Neural cell (in vitro differentiated cells): ENCODE measurements at regions not wholly inside any gene's neighbourhood (a gene's known extent, or its start where the extent isn't known, plus 50 kb on each side); places are given as distances from the start of the nearest gene placed in this dataset.

Experiments used
- H2AFZ ChIP-seq: fragments of 200-600, 300-800 bp; sonication (generic), shearing (Covaris generic); 2 replicates; pipeline ENCODE4 v1.6.0; 2014; ENCODE audit warnings: low read depth, mild to moderate bottlenecking, antibody characterized with exemption, low read length, moderate library complexity
- H3F3A ChIP-seq: fragments of 200-600 bp; shearing (Covaris generic); 2 replicates; pipeline ENCODE4 v1.6.1; 2016; ENCODE audit warnings: mild to moderate bottlenecking, moderate library complexity, mixed read lengths, antibody characterized with exemption, low read length; ENCODE audit not compliant: insufficient read depth, poor library complexity, severe bottlenecking
- H3K27ac ChIP-seq: fragments of 200-600, 300-800 bp; sonication (generic), shearing (Covaris generic); 2 replicates; pipeline ENCODE4 v1.5.1; 2014; ENCODE audit warnings: mild to moderate bottlenecking, low read length, moderate library complexity
- H3K27me3 ChIP-seq: fragments of 300-800, 200-600 bp; sonication (generic), shearing (Covaris generic); 2 replicates; pipeline ENCODE4 v1.6.0; 2014; ENCODE audit warnings: mild to moderate bottlenecking, low read depth, low read length, moderate library complexity; ENCODE audit not compliant: insufficient read depth
- H3K36me3 ChIP-seq: fragments of 300-800, 200-600 bp; sonication (generic), shearing (Covaris generic); 2 replicates; pipeline ENCODE4 v1.5.1; 2014; ENCODE audit warnings: mild to moderate bottlenecking, antibody characterized with exemption, low read length, moderate library complexity; ENCODE audit not compliant: insufficient read depth
- H3K4me2 ChIP-seq: fragments of 300-800, 200-600 bp; sonication (generic), shearing (Covaris generic); 2 replicates; pipeline ENCODE4 v1.6.0; 2014; ENCODE audit warnings: mild to moderate bottlenecking, low read length
- H3K4me3 ChIP-seq: fragments of 300-800, 200-600 bp; sonication (generic), shearing (Covaris generic); 2 replicates; pipeline ENCODE4 v1.5.1; 2014; ENCODE audit warnings: mild to moderate bottlenecking, low read length, moderate library complexity
- H3K79me2 ChIP-seq: fragments of 200-600 bp; shearing (Covaris generic); replicated peaks from 2 replicates; pipeline ENCODE4 v1.6.0; 2014; ENCODE audit warnings: mild to moderate bottlenecking, low read length, moderate library complexity; ENCODE audit not compliant: insufficient read depth
- H3K9ac ChIP-seq: fragments of 300-800, 200-600 bp; sonication (generic), shearing (Covaris generic); 2 replicates; pipeline ENCODE4 v1.6.1; 2016; ENCODE audit warnings: mild to moderate bottlenecking, low read length, mixed read lengths
- H3K9me2 ChIP-seq: fragments of 200-600 bp; shearing (Covaris generic); 2 replicates; pipeline ENCODE4 v1.6.1; 2016; ENCODE audit warnings: mild to moderate bottlenecking, low read length, mixed read lengths; ENCODE audit not compliant: insufficient read depth
- H3K9me3 ChIP-seq: fragments of 200-600, 300-800 bp; sonication (generic), shearing (Covaris generic); 2 replicates; pipeline ENCODE4 v1.6.1; 2016; ENCODE audit warnings: mild to moderate bottlenecking, mixed run types, low read length, moderate library complexity, mixed read lengths
- H4K20me1 ChIP-seq: fragments of 200-600 bp; shearing (Covaris generic); 2 replicates; pipeline ENCODE4 v1.6.1; 2016; ENCODE audit warnings: mild to moderate bottlenecking, mixed run types; ENCODE audit not compliant: insufficient read depth
- EP300 ChIP-seq: fragments of 450-650 bp; conservative IDR thresholded peaks from 2 replicates; pipeline ENCODE4 v1.6.1; 2014; ENCODE audit warnings: antibody characterized with exemption, mild to moderate bottlenecking, moderate library complexity; ENCODE audit not compliant: poor library complexity, severe bottlenecking
- EZH2 ChIP-seq: fragments of 200-600, 300-800 bp; shearing (Covaris generic), sonication (generic); IDR thresholded peaks from 2 replicates; pipeline ENCODE4 v1.6.1; 2014; ENCODE audit warnings: antibody characterized with exemption, low read length, borderline replicate concordance, mild to moderate bottlenecking; ENCODE audit not compliant: insufficient read depth, poor library complexity, severe bottlenecking
- MXI1 ChIP-seq: fragments of 450-650 bp; conservative IDR thresholded peaks from 2 replicates; pipeline ENCODE4 v1.6.1; 2014; ENCODE audit warnings: antibody characterized with exemption, mild to moderate bottlenecking; ENCODE audit not compliant: poor library complexity, severe bottlenecking
- POLR2AphosphoS5 ChIP-seq: IDR thresholded peaks from 2 replicates; pipeline ENCODE4 v1.6.1; 2012
- RAD21 ChIP-seq: fragments of 450-650 bp; conservative IDR thresholded peaks from 2 replicates; pipeline ENCODE4 v1.6.1; 2014; ENCODE audit warnings: antibody characterized with exemption, mild to moderate bottlenecking, moderate library complexity
- SMC3 ChIP-seq: fragments of 450-650 bp; conservative IDR thresholded peaks from 2 replicates; pipeline ENCODE4 v1.6.1; 2014; ENCODE audit warnings: antibody characterized with exemption, mild to moderate bottlenecking, moderate library complexity; ENCODE audit not compliant: poor library complexity
- TAF1 ChIP-seq: IDR thresholded peaks from 2 replicates; pipeline ENCODE4 v1.6.1; 2012; ENCODE audit warnings: low read depth
- TF ChIP-seq, protein P1 (sequence below): fragments of 450-650 bp; IDR thresholded peaks from 2 replicates; pipeline ENCODE4 v1.5.1; 2014; ENCODE audit warnings: antibody characterized with exemption, mild to moderate bottlenecking, moderate library complexity; ENCODE audit not compliant: poor library complexity, severe bottlenecking
- TF ChIP-seq, protein P2 (sequence below): IDR thresholded peaks from 2 replicates; pipeline ENCODE4 v1.6.1; 2012; ENCODE audit warnings: borderline replicate concordance

DNA sequence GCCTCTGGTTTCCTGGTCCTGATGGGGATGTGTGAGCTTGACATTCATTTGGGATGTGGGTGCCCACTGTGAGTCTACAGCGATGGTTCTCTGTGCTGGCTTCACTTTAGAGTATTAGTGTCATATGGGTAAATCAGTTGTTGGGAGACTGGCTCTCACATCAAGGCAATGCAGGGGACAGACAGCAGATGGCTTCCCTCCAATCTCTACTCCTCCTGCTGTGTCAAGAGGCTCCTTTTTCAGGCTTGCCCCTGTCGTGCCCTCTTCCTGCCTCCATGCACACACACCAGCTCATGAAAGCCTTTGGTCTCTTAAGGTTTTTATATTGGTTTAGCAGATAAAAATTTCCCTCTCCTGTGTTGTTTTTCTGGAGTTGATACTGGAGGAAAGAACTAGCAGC lies 315.6 kb downstream of the RDH14 start:
- no peak overlapping the region for H3K27ac ChIP-seq
- H3K36me3 ChIP-seq = no peaks in the 10 kb centered on the region
- no peak overlapping the region for H3K4me3 ChIP-seq
- H3F3A ChIP-seq = no peaks in the 10 kb centered on the region
- H3K9me3 ChIP-seq = no peaks in the 10 kb centered on the region
- H3K9ac ChIP-seq = no peak overlapping the region
- H3K9me2 ChIP-seq = no peaks in the 10 kb centered on the region
- TF ChIP-seq, protein P1, sequence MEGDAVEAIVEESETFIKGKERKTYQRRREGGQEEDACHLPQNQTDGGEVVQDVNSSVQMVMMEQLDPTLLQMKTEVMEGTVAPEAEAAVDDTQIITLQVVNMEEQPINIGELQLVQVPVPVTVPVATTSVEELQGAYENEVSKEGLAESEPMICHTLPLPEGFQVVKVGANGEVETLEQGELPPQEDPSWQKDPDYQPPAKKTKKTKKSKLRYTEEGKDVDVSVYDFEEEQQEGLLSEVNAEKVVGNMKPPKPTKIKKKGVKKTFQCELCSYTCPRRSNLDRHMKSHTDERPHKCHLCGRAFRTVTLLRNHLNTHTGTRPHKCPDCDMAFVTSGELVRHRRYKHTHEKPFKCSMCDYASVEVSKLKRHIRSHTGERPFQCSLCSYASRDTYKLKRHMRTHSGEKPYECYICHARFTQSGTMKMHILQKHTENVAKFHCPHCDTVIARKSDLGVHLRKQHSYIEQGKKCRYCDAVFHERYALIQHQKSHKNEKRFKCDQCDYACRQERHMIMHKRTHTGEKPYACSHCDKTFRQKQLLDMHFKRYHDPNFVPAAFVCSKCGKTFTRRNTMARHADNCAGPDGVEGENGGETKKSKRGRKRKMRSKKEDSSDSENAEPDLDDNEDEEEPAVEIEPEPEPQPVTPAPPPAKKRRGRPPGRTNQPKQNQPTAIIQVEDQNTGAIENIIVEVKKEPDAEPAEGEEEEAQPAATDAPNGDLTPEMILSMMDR = no peak
- no peak for TF ChIP-seq EZH2
- TF ChIP-seq POLR2AphosphoS5 = no peak
- TF ChIP-seq, protein P2, sequence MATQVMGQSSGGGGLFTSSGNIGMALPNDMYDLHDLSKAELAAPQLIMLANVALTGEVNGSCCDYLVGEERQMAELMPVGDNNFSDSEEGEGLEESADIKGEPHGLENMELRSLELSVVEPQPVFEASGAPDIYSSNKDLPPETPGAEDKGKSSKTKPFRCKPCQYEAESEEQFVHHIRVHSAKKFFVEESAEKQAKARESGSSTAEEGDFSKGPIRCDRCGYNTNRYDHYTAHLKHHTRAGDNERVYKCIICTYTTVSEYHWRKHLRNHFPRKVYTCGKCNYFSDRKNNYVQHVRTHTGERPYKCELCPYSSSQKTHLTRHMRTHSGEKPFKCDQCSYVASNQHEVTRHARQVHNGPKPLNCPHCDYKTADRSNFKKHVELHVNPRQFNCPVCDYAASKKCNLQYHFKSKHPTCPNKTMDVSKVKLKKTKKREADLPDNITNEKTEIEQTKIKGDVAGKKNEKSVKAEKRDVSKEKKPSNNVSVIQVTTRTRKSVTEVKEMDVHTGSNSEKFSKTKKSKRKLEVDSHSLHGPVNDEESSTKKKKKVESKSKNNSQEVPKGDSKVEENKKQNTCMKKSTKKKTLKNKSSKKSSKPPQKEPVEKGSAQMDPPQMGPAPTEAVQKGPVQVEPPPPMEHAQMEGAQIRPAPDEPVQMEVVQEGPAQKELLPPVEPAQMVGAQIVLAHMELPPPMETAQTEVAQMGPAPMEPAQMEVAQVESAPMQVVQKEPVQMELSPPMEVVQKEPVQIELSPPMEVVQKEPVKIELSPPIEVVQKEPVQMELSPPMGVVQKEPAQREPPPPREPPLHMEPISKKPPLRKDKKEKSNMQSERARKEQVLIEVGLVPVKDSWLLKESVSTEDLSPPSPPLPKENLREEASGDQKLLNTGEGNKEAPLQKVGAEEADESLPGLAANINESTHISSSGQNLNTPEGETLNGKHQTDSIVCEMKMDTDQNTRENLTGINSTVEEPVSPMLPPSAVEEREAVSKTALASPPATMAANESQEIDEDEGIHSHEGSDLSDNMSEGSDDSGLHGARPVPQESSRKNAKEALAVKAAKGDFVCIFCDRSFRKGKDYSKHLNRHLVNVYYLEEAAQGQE = no peak
- no peak for TF ChIP-seq TAF1
- TF ChIP-seq MXI1 = no peak
- no peak for TF ChIP-seq RAD21
- peaks cover 24% of the 10 kb centered on the region for H3K27me3 ChIP-seq
- H3K4me2 ChIP-seq = no peak overlapping the region
- no peaks in the 10 kb centered on the region for H4K20me1 ChIP-seq
- no peak overlapping the region for H2AFZ ChIP-seq
- H3K79me2 ChIP-seq = no peaks in the 10 kb centered on the region

DNA sequence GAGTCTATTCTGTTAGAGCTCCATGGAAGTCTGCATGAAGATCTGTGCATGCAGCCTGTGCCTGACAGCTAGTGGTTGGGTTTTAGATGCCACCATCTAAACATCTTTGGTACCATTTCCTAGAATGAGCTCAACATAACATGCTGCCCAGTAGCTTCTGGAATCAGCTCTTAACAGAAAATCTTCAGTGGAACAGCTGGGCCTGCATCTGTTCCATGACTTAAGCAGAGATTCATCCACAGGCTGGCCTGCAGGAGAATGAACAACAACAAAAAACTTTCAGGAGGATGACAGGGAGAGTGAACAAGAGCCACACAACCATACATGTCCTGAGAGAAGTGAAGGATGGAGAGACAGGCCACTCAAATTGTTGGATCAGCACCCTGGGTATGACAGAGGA lies 316.6 kb downstream of the RDH14 start:
- no peaks in the 10 kb centered on the region for H3K9me2 ChIP-seq
- no peak overlapping the region for H3K27ac ChIP-seq
- H3K9me3 ChIP-seq = no peaks in the 10 kb centered on the region
- H3K79me2 ChIP-seq = no peaks in the 10 kb centered on the region
- no peaks in the 10 kb centered on the region for H3F3A ChIP-seq
- no peak overlapping the region for H3K9ac ChIP-seq
- H2AFZ ChIP-seq = no peak overlapping the region
- H3K27me3 ChIP-seq = peaks cover 24% of the 10 kb centered on the region
- H3K4me3 ChIP-seq = no peak overlapping the region
- no peaks in the 10 kb centered on the region for H4K20me1 ChIP-seq
- H3K36me3 ChIP-seq = no peaks in the 10 kb centered on the region
- TF ChIP-seq, protein P2 = no peak
- no peak for TF ChIP-seq MXI1
- no peak for TF ChIP-seq EP300
- no peak for TF ChIP-seq SMC3
- TF ChIP-seq, protein P1 = no peak
- TF ChIP-seq POLR2AphosphoS5 = no peak
- no peak for TF ChIP-seq EZH2
- no peak overlapping the region for H3K4me2 ChIP-seq
